Gastrocnemius medialis (tissue), 4 donors: ENCODE measurements at regions not wholly inside any gene's neighbourhood (a gene's known extent, or its start where the extent isn't known, plus 50 kb on each side); places are given as distances from the start of the nearest gene placed in this dataset.

Experiments
- ATAC-seq, 2 donors: fragments of 150-250 bp; one replicate each; pipeline ENCODE4 v1.9.1; 2016
- DNase-seq, 2 donors: peaks; one replicate each; pipeline ENCODE4 v3.0.0-alpha.2; 2019
- H3K27ac ChIP-seq, 4 donors: fragments of 200-600 bp; sonication (generic); 1 replicate in 1 of 4; 2 replicates in 3 of 4; pipeline ENCODE4 v1.5.1; 2016 to 2018; ENCODE audit warnings: mild to moderate bottlenecking in 2 of 4, moderate library complexity in 1 of 4
- H3K27me3 ChIP-seq, 3 donors: fragments of 200-600 bp; sonication (generic) in 2 of 3; 1 replicate in 1 of 3; 2 replicates in 2 of 3; pipeline versions ENCODE4 v1.5.1 to v1.6.0; 2016 to 2019; ENCODE audit warnings: mild to moderate bottlenecking in 1 of 3, moderate library complexity in 1 of 3
- H3K36me3 ChIP-seq, 2 donors: fragments of 200-600 bp; sonication (generic) in 1 of 2; one replicate each; pipeline ENCODE4 v1.5.1; 2017 to 2018
- H3K4me1 ChIP-seq, 2 donors: fragments of 200-600 bp; sonication (generic) in 1 of 2; one replicate each; pipeline ENCODE4 v1.5.1; 2016 to 2017; ENCODE audit warnings: mild to moderate bottlenecking in 2 of 2
- H3K4me3 ChIP-seq, 4 donors: fragments of 200-600 bp; sonication (generic) in 3 of 4; 1 replicate in 1 of 4; 2 replicates in 3 of 4; pipeline ENCODE4 v1.5.1; 2016 to 2019; ENCODE audit warnings: mild to moderate bottlenecking in 2 of 4
- H3K9me3 ChIP-seq, 3 donors: fragments of 200-600 bp; sonication (generic) in 2 of 3; 1 replicate in 1 of 3; 2 replicates in 2 of 3; pipeline ENCODE4 v1.5.1; 2016 to 2019
- CTCF ChIP-seq, 5 experiments: fragments of 450-650 bp in 3 of 5; fragments of 200-600 bp in 2 of 5; sonication (generic) in 2 of 5; IDR thresholded peaks in 4 of 5; conservative IDR thresholded peaks in 1 of 5; 1 replicate in 4 of 5; 2 replicates in 1 of 5; pipeline ENCODE4 v1.5.1; 2016 to 2019; ENCODE audit warnings: antibody characterized with exemption in 5 of 5, mild to moderate bottlenecking in 3 of 5, moderate library complexity in 3 of 5
- POLR2A ChIP-seq, 2 donors: fragments of 450-650 bp; IDR thresholded peaks; one replicate each; pipeline ENCODE4 v1.6.1; 2017; ENCODE audit warnings: antibody characterized with exemption in 2 of 2, mild to moderate bottlenecking in 2 of 2, moderate library complexity in 2 of 2
- in situ Hi-C, 4 donors: fragments of 200-750 bp; cut with MboI; loops; one replicate each; pipeline versions ENCODE4 v1.15.0 to v1.8.0; 2017; ENCODE audit warnings: low sequenced_read_pairs in 4 of 4
- intact Hi-C: fragments of 100-400 bp; cut with DNase I; formaldehyde crosslinking; loops from one replicate; pipeline ENCODE4 v1.15.1; 2023; ENCODE audit warnings: low total_unique reads

- H3K27me3 ChIP-seq: no peaks in the 10 kb centered on the region
- no peak for TF ChIP-seq POLR2A (IDR thresholded peaks at IDR 0.05)
- TF ChIP-seq CTCF (IDR thresholded peaks at IDR 0.05 in 4 of 5, conservative IDR thresholded peaks at IDR 0.05 in 1 of 5): no peak
- H3K4me3 ChIP-seq: no peak overlapping the region
- DNase-seq (no peak), ATAC-seq (no peak)
- H3K27ac ChIP-seq: no peak overlapping the region
- H3K36me3 ChIP-seq: no peaks in the 10 kb centered on the region
- in situ Hi-C loops (no loop called here), intact Hi-C loops (no loop called here)
- H3K9me3 ChIP-seq: no peaks in the 10 kb centered on the region
- no peaks in the 10 kb centered on the region for H3K4me1 ChIP-seq
These were observed 1100.9 kb upstream of the CDH6 start for GRCh38 chr5:30092548-30092947.

- Histone ChIP-seq H3K36me3 (no peaks in the 10 kb centered on the region), H3K27me3 (no peaks in the 10 kb centered on the region), H3K4me1 (no peaks in the 10 kb centered on the region), H3K4me3 (no peak overlapping the region), H3K9me3 (no peaks in the 10 kb centered on the region), H3K27ac (no peak overlapping the region)
- DNase-seq: no peak
- TF ChIP-seq CTCF (IDR thresholded peaks at IDR 0.05 in 4 of 5, conservative IDR thresholded peaks at IDR 0.05 in 1 of 5) (no peak), POLR2A (IDR thresholded peaks at IDR 0.05) (no peak)
- ATAC-seq: no peak
- in situ Hi-C loops: no loop called here
- intact Hi-C loops: no loop called here
These were observed 1123.8 kb upstream of the CDH6 start for GRCh38 chr5:30069441-30070263.

GRCh38 chr5:30063503-30063902, 1130.0 kb upstream of the CDH6 start:
- H3K9me3 ChIP-seq: no peaks in the 10 kb centered on the region
- no peak overlapping the region for H3K4me3 ChIP-seq
- in situ Hi-C loops: no loop called here
- intact Hi-C loops: no loop called here
- no peak for TF ChIP-seq CTCF (IDR thresholded peaks at IDR 0.05 in 4 of 5, conservative IDR thresholded peaks at IDR 0.05 in 1 of 5)
- no peak for TF ChIP-seq POLR2A (IDR thresholded peaks at IDR 0.05)
- ATAC-seq (no peak), DNase-seq (no peak)
- H3K27me3 ChIP-seq: no peaks in the 10 kb centered on the region
- H3K36me3 ChIP-seq: no peaks in the 10 kb centered on the region
- H3K27ac ChIP-seq: no peak overlapping the region
- no peaks in the 10 kb centered on the region for H3K4me1 ChIP-seq

GRCh38 chr5:30051976-30052375, 1141.5 kb upstream of the CDH6 start:
- in situ Hi-C loops (no loop called here), intact Hi-C loops (no loop called here)
- Histone ChIP-seq H3K4me1 (no peaks in the 10 kb centered on the region), H3K27ac (no peak overlapping the region), H3K4me3 (no peak overlapping the region), H3K9me3 (no peaks in the 10 kb centered on the region), H3K36me3 (no peaks in the 10 kb centered on the region), H3K27me3 (no peaks in the 10 kb centered on the region)
- no peak for ATAC-seq
- no peak for DNase-seq
- no peak for TF ChIP-seq CTCF (IDR thresholded peaks at IDR 0.05 in 4 of 5, conservative IDR thresholded peaks at IDR 0.05 in 1 of 5)
- TF ChIP-seq POLR2A (IDR thresholded peaks at IDR 0.05): no peak
